Astrocyte of the cerebellum (primary cell): ENCODE measurements at regions not wholly inside any gene's neighbourhood (a gene's known extent, or its start where the extent isn't known, plus 50 kb on each side); places are given as distances from the start of the nearest gene placed in this dataset.

Experiments
- DNase-seq: peaks from one replicate; pipeline ENCODE4 v3.0.0-alpha.2; 2011; ENCODE audit warnings: low read depth
- H3K4me3 ChIP-seq: 2 replicates; pipeline ENCODE4 v1.5.1; 2011; ENCODE audit warnings: mild to moderate bottlenecking, low read depth, low read length, moderate library complexity
- CTCF ChIP-seq: IDR thresholded peaks from 2 replicates; pipeline ENCODE4 v1.5.1; 2012; ENCODE audit warnings: low read length, low read depth, moderate library complexity, mild to moderate bottlenecking; ENCODE audit errors: missing control alignments
- in situ Hi-C: cut with HindIII; loops from 2 replicates; pipeline ENCODE4 v1.10.0; 2017; ENCODE audit warnings: low sequenced_read_pairs

- H3K4me3 ChIP-seq = no peak overlapping the region
- in situ Hi-C loops = no loop called here
- no peak for TF ChIP-seq CTCF
- DNase-seq = no peak
These were observed 218.0 kb downstream of the IRS2 start for GRCh38 chr13:109568339-109568818.

DNA sequence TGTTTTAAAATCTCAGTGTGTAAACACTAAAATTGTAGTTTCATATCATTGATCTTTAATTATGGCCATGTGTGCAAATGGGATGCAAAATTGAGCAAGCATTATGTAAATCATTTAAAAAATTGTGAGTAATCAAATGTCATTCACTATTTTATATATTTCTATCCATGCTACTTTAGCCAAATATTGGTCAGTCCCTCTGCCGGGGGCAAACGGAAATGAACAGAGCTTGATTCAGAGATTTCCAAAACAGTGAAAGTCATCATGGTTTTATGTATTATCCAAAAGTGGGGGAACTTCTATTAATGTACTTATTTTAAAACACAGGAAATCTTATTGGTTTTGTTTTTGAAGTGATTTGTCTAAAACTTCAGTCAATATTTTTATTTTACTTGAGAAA is 219.1 kb downstream of the IRS2 start:
- TF ChIP-seq CTCF = no peak
- H3K4me3 ChIP-seq = no peak overlapping the region
- in situ Hi-C loops = no loop called here
- no peak for DNase-seq

- TF ChIP-seq CTCF = no peak
- in situ Hi-C loops = no loop called here
- no peak overlapping the region for H3K4me3 ChIP-seq
- no peak for DNase-seq
These were observed 220.5 kb downstream of the IRS2 start for GRCh38 chr13:109565877-109566276.

GRCh38 chr13:109548374-109548773 is 238.0 kb downstream of the IRS2 start:
- in situ Hi-C loops = no loop called here
- no peak for TF ChIP-seq CTCF
- no peak overlapping the region for H3K4me3 ChIP-seq
- DNase-seq = no peak

DNA sequence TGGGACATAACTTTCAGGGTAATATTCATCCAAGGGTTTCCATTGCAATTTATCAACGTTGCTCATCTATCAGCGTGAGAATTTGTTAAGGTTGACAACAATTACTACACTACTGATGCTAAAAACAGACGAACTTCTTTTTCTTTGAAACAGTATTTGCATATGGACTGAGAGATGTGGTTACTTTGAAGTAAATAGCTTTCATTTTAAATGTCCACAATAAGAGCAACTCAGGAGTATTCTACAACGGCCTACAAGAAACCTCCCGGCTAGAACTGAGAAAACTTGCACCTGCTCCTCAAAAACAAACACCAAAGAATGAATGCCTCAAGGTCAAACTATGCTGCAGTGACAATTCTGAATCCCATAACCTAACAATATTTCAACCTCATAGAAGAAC is 238.4 kb downstream of the IRS2 start:
- no peak for TF ChIP-seq CTCF
- H3K4me3 ChIP-seq = no peak overlapping the region
- in situ Hi-C loops = no loop called here
- no peak for DNase-seq

- no peak for DNase-seq
- TF ChIP-seq CTCF = no peak
- H3K4me3 ChIP-seq = no peak overlapping the region
- in situ Hi-C loops = no loop called here
These were observed 240.5 kb downstream of the IRS2 start for GRCh38 chr13:109545931-109546330.

DNA sequence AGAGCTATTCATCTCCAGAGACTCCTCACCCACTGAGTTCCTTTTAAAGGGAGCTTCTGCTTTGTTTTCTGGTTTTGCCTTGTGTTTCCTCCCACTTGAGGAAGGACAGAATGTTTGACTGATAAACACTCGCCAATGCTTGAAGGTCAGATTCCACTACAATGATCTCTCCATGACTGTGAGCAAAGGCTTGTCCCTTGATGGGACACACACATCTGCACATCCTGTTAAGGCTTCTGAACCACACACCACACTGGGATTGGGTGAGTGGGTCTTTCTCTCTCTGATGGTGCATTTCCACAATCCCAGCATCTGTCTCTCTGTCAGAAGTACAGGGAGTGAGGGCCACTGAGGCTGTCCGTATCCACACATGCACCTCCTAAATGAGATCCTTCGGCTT is 245.3 kb downstream of the IRS2 start:
- in situ Hi-C loops = no loop called here
- H3K4me3 ChIP-seq = no peak overlapping the region
- no peak for DNase-seq
- no peak for TF ChIP-seq CTCF
